Limb (tissue), 2 donors: ENCODE measurements at regions not wholly inside any gene's neighbourhood (a gene's known extent, or its start where the extent isn't known, plus 50 kb on each side); places are given as distances from the start of the nearest gene placed in this dataset.
A peak's percentile ranks its signal among the peaks of the same experiment; 100 is the strongest.
"Not testable (repeated sequence)": the region's sequence is repeated elsewhere in the genome, so short reads cannot be mapped to it uniquely, and the experiment has no call there.

Experiments used
- DNase-seq, 2 donors: peaks; one replicate each; pipeline ENCODE4 v3.0.0-alpha.2; 2016; ENCODE audit errors: extremely low spot score in 2 of 2

DNA sequence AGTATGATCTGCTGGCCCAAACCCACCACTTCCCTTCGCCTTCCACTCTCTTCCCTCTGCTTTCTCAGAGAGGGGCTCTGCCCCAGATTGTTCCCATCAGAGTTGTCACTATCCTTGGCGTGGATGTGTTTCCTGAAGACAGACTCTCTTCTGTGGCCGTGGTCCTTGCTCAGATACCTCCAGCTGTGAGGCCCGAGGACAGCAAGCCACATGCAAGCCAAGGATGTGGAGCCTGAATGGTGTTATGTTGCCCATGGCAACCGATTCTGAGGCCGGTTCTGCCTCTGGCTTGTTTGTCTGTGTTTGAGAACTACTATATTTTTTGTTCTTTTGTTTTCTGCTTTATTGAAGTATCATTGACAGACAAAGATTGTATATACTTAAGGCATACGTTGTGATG is 247.4 kb upstream of the PODXL start:
- DNase-seq, result no peak

DNA sequence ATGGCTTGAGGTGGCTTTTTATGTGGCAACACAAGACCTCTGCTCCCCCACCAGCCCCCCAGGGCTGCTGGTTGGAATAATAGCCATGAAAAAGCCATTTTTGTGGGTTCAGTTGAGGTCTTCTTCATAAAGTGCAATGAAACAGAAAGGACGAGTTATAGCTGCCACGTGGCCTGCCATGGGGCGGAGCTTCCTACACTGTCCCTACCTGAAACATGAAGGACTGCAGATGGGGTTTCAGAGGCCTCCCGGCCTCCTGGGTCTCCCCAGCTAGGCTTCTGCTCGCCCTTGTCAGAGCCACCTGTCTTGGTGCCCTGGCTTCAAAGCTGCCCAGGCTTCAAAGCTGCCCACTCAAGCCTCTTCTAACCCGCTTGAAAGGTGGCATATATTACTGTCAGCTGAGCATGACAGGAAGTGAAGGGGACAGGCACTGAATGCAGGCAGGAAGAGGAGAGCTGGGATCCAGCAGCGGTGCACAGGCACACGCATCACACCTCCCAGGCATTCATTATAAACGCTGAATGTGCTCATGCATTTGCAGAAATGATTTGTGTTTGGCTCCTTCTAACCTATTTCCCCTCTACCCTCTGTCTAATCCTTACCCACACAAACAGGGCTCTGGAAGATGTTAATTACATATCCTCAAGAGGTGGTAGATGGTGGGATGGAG is 245.9 kb upstream of the PODXL start:
- no peak for DNase-seq

DNA sequence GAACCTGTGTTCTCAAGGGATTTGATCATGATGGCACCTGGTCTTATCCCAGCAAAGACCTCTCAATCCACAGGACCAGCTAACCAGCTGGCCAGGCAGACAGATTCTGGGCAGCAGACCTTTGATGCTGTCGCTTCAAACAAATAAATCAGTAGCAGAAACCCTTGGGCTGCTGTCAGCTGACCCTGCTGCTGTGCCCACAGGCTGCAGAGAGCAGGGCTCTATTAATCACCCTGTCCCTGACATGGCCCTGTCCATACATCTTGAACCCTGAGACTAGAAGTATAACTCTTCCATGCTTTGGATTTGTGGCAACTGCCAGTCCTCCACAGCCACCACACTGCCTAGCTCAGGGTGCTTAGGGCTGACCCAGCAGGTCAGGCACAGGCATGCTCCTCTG is 244.1 kb upstream of the PODXL start:
- no peak for DNase-seq

DNA sequence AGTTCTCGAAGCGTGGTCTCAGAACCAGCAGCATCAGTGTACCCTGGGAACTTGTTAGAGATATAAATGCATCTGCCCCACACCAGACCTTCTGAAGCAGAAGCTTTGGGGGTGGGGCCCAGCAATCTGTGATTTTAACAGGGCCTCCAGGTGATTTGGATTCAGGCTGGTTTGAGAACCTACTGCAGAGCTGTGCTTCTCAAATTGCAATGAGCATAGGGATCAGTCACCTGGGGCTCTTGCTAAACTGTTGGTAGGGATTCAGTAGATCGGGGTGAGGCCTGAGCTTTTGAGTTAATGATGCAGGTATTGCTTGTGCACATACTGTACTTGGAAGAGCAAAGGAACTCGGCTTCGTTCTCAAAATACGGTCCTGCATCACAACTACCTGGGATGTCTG is 243.6 kb upstream of the PODXL start:
- no peak for DNase-seq

DNA sequence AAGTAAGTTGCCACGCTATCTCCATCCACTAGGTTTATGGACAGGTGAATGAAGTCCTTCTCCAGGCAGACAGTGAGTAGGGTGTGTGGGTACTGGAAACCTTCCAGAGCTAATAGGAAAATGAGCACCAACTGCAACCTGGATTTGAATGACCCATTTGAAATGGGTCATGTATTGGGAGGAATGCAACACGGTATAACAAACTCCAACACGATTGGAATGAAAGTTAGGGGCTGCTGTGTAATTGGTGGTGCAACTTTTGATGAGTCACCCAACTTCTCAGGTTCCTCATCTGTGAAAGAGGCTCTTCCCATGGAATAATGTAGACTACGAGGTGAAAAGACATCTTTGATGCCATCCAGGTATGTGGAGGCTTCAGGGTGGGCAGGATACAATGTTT is 241.4 kb upstream of the PODXL start:
- no peak for DNase-seq

DNA sequence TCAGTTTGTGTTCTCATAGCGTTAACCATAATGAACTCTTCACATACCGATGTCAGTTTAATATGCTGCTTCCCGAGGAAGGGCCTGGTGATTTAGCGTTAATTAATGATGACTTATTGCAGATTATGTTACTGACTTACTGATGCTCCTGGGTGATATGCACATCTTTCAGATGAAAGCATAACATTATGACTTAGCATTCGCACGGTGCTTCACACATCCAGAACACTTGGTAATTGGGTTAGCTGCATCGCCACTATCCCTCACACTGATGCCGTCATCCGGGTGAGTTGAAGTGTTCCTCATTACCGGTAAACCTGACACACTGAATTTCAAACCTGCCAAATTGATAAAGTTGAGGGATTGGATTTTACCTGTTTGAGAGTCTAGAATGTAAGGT is 239.0 kb upstream of the PODXL start:
- no peak for DNase-seq

DNA sequence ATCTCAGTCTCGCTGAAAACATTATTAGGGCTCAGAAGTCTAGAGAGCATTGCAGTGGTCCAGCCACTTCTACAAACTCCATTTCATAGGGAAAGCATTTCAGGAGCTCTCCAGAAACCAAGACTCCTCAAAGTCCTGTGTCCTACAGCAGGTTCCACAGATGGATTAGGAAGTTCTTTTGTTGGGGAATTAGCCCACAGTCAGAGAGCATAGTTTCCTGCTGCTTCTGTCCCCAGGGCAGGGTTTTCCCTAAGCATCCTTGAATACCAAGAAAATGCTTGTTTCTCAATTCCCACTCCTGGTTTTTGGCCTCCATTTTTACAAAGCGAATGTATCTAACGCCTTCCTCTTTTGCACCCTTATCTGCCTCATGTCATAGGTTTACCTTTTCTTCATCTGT is 235.9 kb upstream of the PODXL start:
- DNase-seq, result no peak

DNA sequence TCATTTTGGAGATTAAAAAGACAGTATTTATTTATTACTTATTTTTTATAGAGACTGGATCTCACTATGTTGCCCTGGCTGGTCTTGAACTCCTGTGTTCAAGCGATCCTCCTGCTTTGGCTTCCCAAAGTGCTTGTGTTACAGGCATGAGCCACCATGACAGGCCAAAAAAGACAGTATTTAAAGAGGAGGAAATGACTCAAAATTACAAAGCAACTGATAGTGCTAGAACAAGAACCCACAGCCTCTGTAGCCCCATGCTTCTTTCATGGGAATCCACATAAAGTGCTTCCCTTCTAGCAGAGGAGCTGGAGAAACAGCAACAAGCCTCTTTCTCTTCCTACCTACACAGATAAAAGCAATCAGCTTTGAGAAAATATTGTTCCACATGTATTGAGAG is 230.7 kb upstream of the PODXL start:
- no peak for DNase-seq

DNA sequence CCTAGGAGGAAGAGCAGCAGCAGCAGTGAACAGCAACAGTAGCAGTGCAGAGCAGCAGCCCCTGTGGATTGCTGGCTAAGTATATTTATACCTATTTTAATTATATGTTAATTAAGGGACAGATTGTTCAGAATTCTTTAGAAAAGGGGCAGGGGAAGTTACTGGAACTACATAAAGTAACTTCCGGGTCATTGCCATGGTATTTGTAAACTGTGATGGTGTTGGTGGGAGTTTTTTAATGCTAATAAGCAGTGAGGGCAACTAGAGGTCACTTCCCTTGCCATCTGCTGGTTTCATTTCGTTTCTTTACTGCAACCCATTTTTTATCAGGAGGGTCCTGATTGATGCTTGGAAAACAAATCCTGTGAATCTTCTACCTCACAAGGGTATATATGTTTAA is 229.8 kb upstream of the PODXL start:
- no peak for DNase-seq

DNA sequence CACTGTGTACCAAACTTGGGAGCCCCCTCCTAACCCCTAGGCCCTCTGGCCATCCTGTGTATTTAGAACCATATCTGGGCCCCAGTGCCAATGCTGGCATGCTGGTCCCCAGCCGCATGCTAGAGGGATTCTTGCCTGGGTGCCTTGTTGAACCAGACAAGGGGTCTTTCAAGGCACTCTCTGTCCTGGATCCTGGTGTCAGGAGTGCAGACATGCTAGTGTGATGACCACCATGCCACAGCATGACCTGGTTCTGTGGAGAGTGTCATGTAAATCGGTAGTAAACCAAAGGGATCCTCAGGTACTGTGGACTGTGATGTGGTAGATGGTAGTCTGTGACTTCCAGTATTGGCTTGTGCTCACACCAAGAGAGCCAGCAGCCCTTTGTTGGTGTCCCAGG is 222.2 kb upstream of the PODXL start:
- DNase-seq, result no peak

DNA sequence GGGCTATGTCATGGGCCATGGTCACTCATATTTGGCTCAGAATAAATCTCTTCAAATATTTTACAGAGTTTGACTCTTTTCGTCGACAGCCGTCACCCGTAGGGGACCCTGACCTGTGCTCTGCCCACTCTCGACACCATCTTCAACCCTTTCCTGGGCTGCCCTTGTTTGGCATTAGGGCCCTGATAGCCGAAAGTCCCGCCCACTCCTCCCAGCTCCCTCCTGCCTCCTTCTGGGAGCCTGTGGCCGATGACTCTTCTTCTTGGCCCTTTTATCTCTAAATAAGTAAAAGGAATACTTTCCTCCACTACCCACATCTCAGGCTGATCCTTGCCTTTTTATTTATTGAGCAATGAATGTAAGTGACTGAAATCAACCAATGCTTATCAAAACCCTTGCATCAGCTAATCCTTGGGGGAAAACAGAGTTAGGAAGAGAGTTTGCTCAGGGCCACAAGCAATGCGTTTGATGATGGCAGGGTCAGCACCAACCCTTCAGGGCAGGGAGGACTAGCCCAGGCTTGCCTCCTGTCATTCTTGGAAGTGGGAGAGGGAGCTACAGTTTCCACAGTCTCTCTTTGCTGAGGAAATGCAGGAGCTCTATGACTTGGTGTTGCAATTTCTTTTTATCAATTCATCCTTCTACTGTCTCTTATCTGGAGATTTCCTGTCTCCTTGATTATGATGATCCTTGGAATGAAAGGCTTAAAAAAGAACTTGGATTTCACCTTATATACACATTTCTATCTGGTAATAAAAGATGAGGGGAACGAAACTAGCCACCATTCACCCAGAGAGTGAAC is 218.2 kb upstream of the PODXL start:
- no peak for DNase-seq

DNA sequence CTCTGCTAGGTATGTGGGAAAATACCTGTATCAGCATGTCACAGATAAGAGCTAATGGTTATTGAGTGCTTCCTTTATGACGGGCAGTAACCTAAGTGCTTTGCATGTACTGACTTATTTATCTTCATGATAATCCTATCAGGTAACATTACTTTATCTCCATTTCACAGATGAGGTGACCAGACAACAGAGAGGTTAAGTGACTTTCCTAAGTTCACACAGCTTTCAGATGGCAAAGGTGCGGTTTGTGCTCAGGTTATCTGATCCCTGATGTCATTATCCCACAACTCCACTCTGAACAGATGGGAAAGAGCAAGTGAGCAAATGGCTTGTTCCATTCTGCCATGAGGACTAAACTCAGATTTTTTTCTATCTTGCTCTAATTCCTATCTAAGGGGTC is 217.0 kb upstream of the PODXL start:
- no peak for DNase-seq

DNA sequence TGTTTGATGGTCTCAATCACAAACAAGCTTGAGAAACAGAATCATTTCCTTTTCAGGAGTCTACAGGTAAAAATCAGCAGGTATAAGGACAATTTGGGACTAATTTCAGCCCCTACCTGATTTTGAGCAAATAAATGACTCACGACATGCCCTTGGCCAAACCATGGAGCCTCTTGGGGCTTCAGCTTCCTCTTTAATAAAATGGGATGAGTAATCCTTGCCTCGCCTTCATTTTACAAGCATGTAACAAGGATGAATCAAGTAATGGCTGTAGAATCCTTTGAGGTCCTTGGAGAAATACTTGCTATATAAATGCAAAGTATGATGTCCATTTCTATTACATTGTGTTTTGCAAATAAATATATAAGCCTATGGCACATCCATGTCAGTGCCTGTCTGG is 212.8 kb upstream of the PODXL start:
- DNase-seq, result no peak

DNA sequence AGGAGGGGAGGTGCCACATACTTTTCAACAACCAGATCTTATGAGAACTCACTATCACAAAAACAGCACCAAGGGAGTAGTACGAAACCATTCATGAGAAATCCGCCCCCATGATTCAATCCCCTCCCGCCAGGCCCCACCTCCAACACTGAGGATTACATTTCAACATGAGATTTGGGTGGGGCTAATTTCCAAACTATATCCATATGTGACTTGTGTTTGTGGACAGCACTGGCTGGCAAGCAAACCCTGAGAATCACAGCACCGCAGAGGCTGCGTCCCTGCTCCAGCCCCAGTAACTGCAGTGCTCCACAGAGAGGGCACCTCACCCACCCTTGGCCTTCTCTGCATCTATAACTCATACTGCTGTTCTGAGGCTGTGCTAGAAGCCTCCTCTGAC is 211.2 kb upstream of the PODXL start:
- DNase-seq, result no peak

DNA sequence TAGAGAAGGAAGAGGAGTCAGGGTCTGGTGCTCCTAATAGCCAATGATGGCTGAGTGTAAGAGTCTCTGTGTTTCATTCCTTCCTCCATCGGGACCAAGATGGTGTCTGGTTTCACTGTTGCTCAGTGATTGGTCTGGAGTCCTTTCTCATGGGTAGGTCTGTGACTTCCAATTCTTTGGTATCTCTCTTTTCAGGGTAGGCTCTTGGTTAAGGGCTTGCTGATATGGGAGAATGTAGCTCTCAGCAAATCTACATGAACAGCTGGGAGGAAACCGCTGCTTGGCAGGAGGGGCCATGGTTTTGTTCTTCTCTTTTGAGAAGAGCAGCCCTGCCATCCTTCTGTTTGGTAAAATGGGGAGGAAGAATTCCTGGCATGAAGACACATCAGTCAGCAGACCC is 209.1 kb upstream of the PODXL start:
- DNase-seq, result no peak

DNA sequence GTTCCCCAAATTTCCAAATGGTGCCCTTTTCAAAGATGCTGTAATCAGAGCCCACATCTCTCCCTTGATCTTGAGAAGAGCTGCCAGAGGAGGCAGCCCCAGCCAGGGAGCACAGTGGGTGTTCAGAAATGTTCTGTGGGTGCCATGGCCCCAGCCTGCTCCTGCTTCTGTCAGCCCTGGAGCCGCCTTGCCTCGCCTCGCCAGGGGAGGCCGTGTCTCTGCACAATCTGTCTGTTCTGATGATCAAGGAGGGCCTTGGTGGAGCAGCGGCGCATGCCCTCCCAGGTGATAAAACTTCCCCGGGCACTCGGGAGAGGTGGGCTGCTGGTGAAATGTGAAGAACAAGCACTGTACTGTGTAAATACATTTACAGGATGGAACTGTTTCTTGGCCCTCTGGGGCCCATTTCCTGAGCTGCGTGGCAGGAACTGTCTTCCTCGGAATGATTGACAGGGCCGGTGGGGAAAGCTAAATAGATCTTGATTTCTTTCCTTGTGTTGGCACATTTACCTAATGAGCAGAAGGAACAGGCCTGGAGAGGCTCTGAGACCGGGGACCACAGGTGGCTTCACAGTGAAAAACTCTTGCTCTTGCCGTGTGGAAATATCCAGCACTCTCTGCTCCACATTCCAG is 207.8 kb upstream of the PODXL start:
- DNase-seq, result no peak

DNA sequence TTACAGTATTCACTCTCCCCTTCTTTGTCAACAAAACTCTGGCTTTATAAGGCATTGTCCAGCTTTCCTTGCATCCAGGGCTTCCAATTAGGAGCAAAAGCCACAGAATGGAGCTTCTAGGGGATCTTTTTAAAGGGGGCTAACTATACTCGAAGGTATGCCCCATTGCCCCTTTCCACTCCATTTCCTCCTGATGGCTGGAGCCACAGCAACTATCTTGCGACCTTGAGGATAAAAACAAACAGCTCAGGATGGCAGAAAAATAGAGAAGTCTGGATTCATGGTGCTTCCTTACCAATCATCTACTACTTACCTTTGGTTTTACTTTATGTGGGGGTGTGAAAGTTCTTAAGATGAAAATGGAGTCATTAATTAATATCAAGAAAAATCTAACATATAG is 206.3 kb upstream of the PODXL start:
- DNase-seq, result no peak

DNA sequence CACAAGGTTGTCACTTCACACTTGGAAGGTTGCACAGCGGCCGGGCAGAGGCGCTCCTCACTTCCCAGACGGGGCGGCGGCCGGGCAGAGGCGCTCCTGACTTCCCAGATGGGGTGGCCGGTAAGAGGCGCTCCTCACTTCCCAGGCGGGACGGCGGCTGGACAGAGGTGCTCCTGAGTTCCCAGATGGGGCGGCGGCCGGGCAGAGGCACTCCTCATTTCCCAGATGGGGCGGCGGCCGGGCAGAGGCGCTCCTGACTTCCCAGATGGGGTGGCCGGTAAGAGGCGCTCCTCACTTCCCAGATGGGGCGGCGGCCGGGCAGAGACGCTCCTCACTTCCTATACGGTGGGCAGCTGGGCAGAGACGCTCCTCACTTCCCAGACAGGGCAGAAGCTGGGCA is 199.4 kb upstream of the PODXL start:
- not testable (repeated sequence) for DNase-seq

DNA sequence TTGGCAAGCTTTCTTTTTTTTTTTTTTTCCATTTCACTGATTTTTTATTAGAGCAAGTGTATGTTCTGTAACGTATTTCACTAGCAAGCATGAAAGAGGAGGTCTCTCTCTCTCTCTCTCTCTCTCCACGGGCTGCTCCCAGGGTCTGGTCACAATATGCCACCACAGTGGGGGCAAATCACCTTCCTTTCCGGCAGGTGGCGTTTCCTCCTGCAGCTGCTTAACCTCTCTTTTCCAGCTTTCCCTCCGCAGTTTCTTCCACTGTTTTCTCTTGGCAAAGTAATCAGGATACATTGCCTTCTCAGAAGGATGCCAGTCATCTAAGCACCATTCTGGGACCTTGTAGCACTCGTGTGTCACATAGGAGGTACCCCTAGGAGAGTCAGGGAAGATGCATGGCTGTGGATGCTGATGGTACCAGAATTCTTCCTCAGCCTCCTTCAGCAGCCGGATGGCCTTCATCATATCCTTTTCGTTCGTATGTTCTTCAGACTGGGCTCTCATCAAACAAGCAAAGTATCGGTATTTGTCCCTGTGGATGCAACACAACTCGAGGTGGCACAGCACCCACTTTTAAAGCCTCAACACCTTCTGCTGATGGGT is 197.3 kb upstream of the PODXL start:
- DNase-seq, result no peak

DNA sequence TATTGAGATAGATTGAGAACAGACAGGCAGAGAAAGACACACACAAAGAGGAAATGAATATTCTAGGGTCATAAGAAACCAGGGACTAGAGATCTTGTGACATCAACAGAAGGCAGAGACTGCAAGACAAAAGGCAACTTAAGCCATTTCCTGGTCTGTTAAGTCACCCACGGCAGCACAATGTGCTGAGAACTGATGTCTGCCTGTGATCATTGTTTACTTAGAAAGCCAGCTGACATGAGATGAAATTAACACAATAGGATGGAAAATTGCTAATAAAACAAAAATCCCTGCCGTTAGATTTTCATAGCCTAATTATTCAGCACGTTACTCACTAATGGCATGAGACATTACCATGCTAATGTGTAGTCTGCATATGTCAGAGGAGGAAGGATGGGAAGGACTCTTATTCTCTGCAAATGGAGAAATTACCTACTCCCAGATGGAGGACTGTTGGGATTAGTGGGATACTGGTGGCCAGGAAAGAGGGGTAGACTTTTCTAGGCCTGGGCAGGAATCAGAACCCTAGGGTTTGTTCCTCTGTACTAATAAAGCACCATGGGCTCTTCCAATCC is 191.3 kb upstream of the PODXL start:
- DNase-seq, result no peak

DNA sequence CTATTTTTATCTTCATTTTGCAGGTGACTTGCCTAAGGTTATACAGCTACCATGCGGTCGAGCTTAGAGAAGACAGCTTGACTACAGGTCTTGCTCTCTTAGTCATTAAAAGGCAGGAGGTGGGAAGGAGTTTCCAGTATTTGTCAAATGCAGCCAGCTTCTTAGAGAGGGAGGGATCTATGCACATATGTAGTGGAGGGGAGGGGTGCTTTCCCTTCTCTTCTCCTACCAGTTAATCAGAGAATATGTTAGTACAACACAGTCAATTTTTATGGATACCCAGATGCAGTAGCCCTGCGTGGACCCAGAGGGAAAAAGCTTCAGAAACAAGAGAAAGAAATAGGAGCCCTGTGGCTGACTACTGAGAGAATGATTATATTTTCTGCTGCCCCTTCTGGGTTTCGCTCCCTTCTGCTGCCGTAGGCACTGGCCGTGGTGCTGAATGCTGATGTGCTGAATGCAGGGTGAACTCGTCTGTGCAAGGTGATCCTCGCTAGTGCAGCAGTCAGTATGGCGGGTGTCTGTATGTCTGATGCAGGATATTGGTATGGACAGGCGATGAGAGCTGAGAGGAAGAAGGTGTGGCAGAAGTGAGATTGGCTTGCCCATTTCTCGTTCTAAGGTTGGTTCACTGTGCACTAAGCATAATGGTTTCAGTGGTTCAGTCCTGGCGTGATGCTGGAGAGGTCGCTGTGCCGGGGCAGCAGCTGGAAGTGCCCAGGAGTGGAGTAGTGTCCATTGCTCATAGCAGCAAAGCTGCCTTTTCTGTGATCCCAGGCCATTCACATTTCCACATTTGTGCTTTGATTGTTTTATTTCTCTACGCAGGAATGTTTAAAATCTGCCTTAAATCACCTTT is 189.2 kb upstream of the PODXL start:
- DNase-seq, result peak; percentile 67 to 80
